ENCODE measurements at regions not wholly inside any gene's neighbourhood (a gene's known extent, or its start where the extent isn't known, plus 50 kb on each side); places are given as distances from the start of the nearest gene placed in this dataset.

GRCh38 chr10:56728349-56728748 is 367.3 kb upstream of the ZWINT start:
- in situ Hi-C loops (cut with HindIII; ENCODE audit: low sequenced_read_pairs), result no loop called here
- no peak overlapping the region for H3K4me3 ChIP-seq (ENCODE audit: low read depth, low read length)
- TF ChIP-seq CTCF (IDR thresholded peaks at IDR 0.05; ENCODE audit: low read depth, low read length), result no peak
- no peak for DNase-seq (ENCODE audit: low read depth, low spot score)

- DNase-seq (ENCODE audit: low read depth, low spot score), result no peak
- in situ Hi-C loops (cut with HindIII; ENCODE audit: low sequenced_read_pairs), result no loop called here
- no peak overlapping the region for H3K4me3 ChIP-seq (ENCODE audit: low read depth, low read length)
- TF ChIP-seq CTCF (IDR thresholded peaks at IDR 0.05; ENCODE audit: low read depth, low read length), result no peak
Measured at GRCh38 chr10:56722912-56723311, 361.9 kb upstream of the ZWINT start.

- in situ Hi-C loops (cut with HindIII; ENCODE audit: low sequenced_read_pairs), result no loop called here
- TF ChIP-seq CTCF (IDR thresholded peaks at IDR 0.05; ENCODE audit: low read depth, low read length), result no peak
- no peak for DNase-seq (ENCODE audit: low read depth, low spot score)
- no peak overlapping the region for H3K4me3 ChIP-seq (ENCODE audit: low read depth, low read length)
Measured at GRCh38 chr10:56715262-56715661, 354.2 kb upstream of the ZWINT start.

- no peak for DNase-seq (ENCODE audit: low read depth, low spot score)
- H3K4me3 ChIP-seq (ENCODE audit: low read depth, low read length), result no peak overlapping the region
- in situ Hi-C loops (cut with HindIII; ENCODE audit: low sequenced_read_pairs), result no loop called here
- no peak for TF ChIP-seq CTCF (IDR thresholded peaks at IDR 0.05; ENCODE audit: low read depth, low read length)
Measured at GRCh38 chr10:56698506-56698905, 337.4 kb upstream of the ZWINT start.

GRCh38 chr10:56679578-56679977 is 318.5 kb upstream of the ZWINT start:
- no peak for DNase-seq (ENCODE audit: low read depth, low spot score)
- no peak for TF ChIP-seq CTCF (IDR thresholded peaks at IDR 0.05; ENCODE audit: low read depth, low read length)
- in situ Hi-C loops (cut with HindIII; ENCODE audit: low sequenced_read_pairs), result no loop called here
- no peak overlapping the region for H3K4me3 ChIP-seq (ENCODE audit: low read depth, low read length)

GRCh38 chr10:56662765-56663447 is 301.8 kb upstream of the ZWINT start:
- DNase-seq (ENCODE audit: low read depth, low spot score), result no peak
- no peak for TF ChIP-seq CTCF (IDR thresholded peaks at IDR 0.05; ENCODE audit: low read depth, low read length)
- in situ Hi-C loops (cut with HindIII; ENCODE audit: low sequenced_read_pairs), result no loop called here
- H3K4me3 ChIP-seq (ENCODE audit: low read depth, low read length), result no peak overlapping the region

Data from astrocyte of the spinal cord (primary cell).